NCI-H2107 treated with DMSO at 0.1 percent for 48 hours (cell line): ENCODE measurements at regions not wholly inside any gene's neighbourhood (a gene's known extent, or its start where the extent isn't known, plus 50 kb on each side); places are given as distances from the start of the nearest gene placed in this dataset.
"Not testable (repeated sequence)": the region's sequence is repeated elsewhere in the genome, so short reads cannot be mapped to it uniquely, and the experiment has no call there.

Source experiments
- DNase-seq: peaks from one replicate; lab custom pipeline; 2025; ENCODE audit not compliant: unreplicated experiment; lab: John Stamatoyannopoulos, UW

- no peak for DNase-seq
Measured at GRCh38 chr3:110647586-110647985, 424.0 kb upstream of the NECTIN3 start.

- no peak for DNase-seq
Measured at GRCh38 chr3:110650741-110651140, 420.9 kb upstream of the NECTIN3 start.

- no peak for DNase-seq
Measured at GRCh38 chr3:110654843-110655502, 416.6 kb upstream of the NECTIN3 start.

GRCh38 chr3:110656394-110657025 lies 415.1 kb upstream of the NECTIN3 start:
- no peak for DNase-seq

GRCh38 chr3:110664148-110664547 lies 407.5 kb upstream of the NECTIN3 start:
- DNase-seq, result no peak

- no peak for DNase-seq
Measured at GRCh38 chr3:110666495-110666894, 405.1 kb upstream of the NECTIN3 start.

GRCh38 chr3:110667216-110667615 lies 404.4 kb upstream of the NECTIN3 start:
- DNase-seq, result no peak

- DNase-seq, result no peak
Measured at GRCh38 chr3:110670407-110670806, 401.2 kb upstream of the NECTIN3 start.

- no peak for DNase-seq
Measured at GRCh38 chr3:110677506-110677905, 394.1 kb upstream of the NECTIN3 start.

- DNase-seq, result no peak
Measured at GRCh38 chr3:110679285-110679684, 392.3 kb upstream of the NECTIN3 start.

GRCh38 chr3:110680450-110680849 lies 391.2 kb upstream of the NECTIN3 start:
- no peak for DNase-seq

- no peak for DNase-seq
Measured at GRCh38 chr3:110684466-110684865, 387.1 kb upstream of the NECTIN3 start.

- no peak for DNase-seq
Measured at GRCh38 chr3:110685630-110686029, 386.0 kb upstream of the NECTIN3 start.

- no peak for DNase-seq
Measured at GRCh38 chr3:110686701-110687100, 384.9 kb upstream of the NECTIN3 start.

GRCh38 chr3:110687138-110687537 lies 384.5 kb upstream of the NECTIN3 start:
- DNase-seq, result no peak

- no peak for DNase-seq
Measured at GRCh38 chr3:110697961-110698360, 373.7 kb upstream of the NECTIN3 start.

GRCh38 chr3:110704332-110704731 lies 367.3 kb upstream of the NECTIN3 start:
- not testable (repeated sequence) for DNase-seq

- no peak for DNase-seq
Measured at GRCh38 chr3:110708156-110708555, 363.5 kb upstream of the NECTIN3 start.

GRCh38 chr3:110710156-110710555 lies 361.5 kb upstream of the NECTIN3 start:
- no peak for DNase-seq

- no peak for DNase-seq
Measured at GRCh38 chr3:110710603-110711002, 361.0 kb upstream of the NECTIN3 start.

GRCh38 chr3:110711130-110711832 lies 360.3 kb upstream of the NECTIN3 start:
- DNase-seq, result no peak

GRCh38 chr3:110711851-110712516 lies 359.6 kb upstream of the NECTIN3 start:
- DNase-seq, result no peak
